IPS-NIHi7 (cell line): ENCODE measurements at regions not wholly inside any gene's neighbourhood (a gene's known extent, or its start where the extent isn't known, plus 50 kb on each side); places are given as distances from the start of the nearest gene placed in this dataset.
A peak's percentile ranks its signal among the peaks of the same experiment; 100 is the strongest.

Experiments
- DNase-seq: peaks from one replicate; pipeline ENCODE4 v3.0.0; 2012; ENCODE audit warnings: mixed read lengths; ENCODE audit errors: extremely low spot score

- no peak for DNase-seq
These were observed 173.3 kb downstream of the KCNE4 start for GRCh38 chr2:223225266-223225665.

- DNase-seq = no peak
These were observed 174.3 kb downstream of the KCNE4 start for GRCh38 chr2:223226264-223226663.

GRCh38 chr2:223227338-223227737, 175.3 kb downstream of the KCNE4 start:
- no peak for DNase-seq

GRCh38 chr2:223228871-223229270, 176.9 kb downstream of the KCNE4 start:
- DNase-seq = no peak

GRCh38 chr2:223230352-223230751, 178.4 kb downstream of the KCNE4 start:
- DNase-seq = no peak

GRCh38 chr2:223232285-223232684, 180.3 kb downstream of the KCNE4 start:
- DNase-seq = no peak

- no peak for DNase-seq
These were observed 180.9 kb downstream of the KCNE4 start for GRCh38 chr2:223232896-223233295.

GRCh38 chr2:223235986-223236385, 184.0 kb downstream of the KCNE4 start:
- no peak for DNase-seq

GRCh38 chr2:223238301-223238700, 186.3 kb downstream of the KCNE4 start:
- no peak for DNase-seq

GRCh38 chr2:223243233-223243632, 191.2 kb downstream of the KCNE4 start:
- no peak for DNase-seq

GRCh38 chr2:223247136-223247535, 195.1 kb downstream of the KCNE4 start:
- peak; percentile 35 for DNase-seq

GRCh38 chr2:223251656-223252229, 199.8 kb downstream of the KCNE4 start:
- no peak for DNase-seq

- DNase-seq = no peak
These were observed 208.7 kb downstream of the KCNE4 start for GRCh38 chr2:223260681-223261080.

GRCh38 chr2:223262946-223263345, 211.0 kb downstream of the KCNE4 start:
- DNase-seq = peak; percentile 26

GRCh38 chr2:223264541-223265193, 212.7 kb downstream of the KCNE4 start:
- DNase-seq = no peak

GRCh38 chr2:223267160-223267951, 215.4 kb downstream of the KCNE4 start:
- no peak for DNase-seq

GRCh38 chr2:223269386-223269785, 217.4 kb downstream of the KCNE4 start:
- DNase-seq = no peak

- DNase-seq = no peak
These were observed 218.6 kb downstream of the KCNE4 start for GRCh38 chr2:223270548-223270947.

GRCh38 chr2:223273995-223274394, 222.0 kb downstream of the KCNE4 start:
- DNase-seq = no peak

GRCh38 chr2:223282221-223282620, 230.2 kb downstream of the KCNE4 start:
- DNase-seq = no peak

- DNase-seq = no peak
These were observed 231.3 kb downstream of the KCNE4 start for GRCh38 chr2:223283329-223283728.

- DNase-seq = no peak
These were observed 231.8 kb downstream of the KCNE4 start for GRCh38 chr2:223283771-223284170.
